WTC11 (cell line): ENCODE measurements at regions not wholly inside any gene's neighbourhood (a gene's known extent, or its start where the extent isn't known, plus 50 kb on each side); places are given as distances from the start of the nearest gene placed in this dataset.

ENCODE experiments used
- ATAC-seq: fragments of 200-7000 bp; cut with Tn5 transposase; 2 replicates; pipeline ENCODE4 v1.10.0; 2021; ENCODE audit warnings: mild to moderate bottlenecking, moderate library complexity
- CTCF ChIA-PET: fragments of 300-600 bp; sonication (Branson Sonifier 250); formaldehyde crosslinking; loops from one replicate; lab custom pipeline; 2021; ENCODE audit warnings: antibody characterized with exemption; lab: Charles Lee
- POLR2A ChIA-PET: fragments of 350-600 bp; sonication (Branson Sonifier 250); formaldehyde crosslinking; loops from one replicate; lab custom pipeline; 2021; ENCODE audit warnings: antibody characterized with exemption; lab: Charles Lee
- DNase-seq: peaks from one replicate; pipeline ENCODE4 v3.0.0; 2021; ENCODE audit warnings: low spot score
- H3K27ac Mint-ChIP-seq: 2 replicates; pipeline ENCODE4 v1.8.0; 2021; ENCODE audit warnings: mixed read lengths
- H3K27me3 Mint-ChIP-seq: 2 replicates; pipeline ENCODE4 v1.8.0; 2021; ENCODE audit warnings: low read depth, mild to moderate bottlenecking, moderate library complexity, mixed read lengths
- H3K36me3 Mint-ChIP-seq: 2 replicates; pipeline ENCODE4 v1.8.0; 2021; ENCODE audit warnings: mixed read lengths
- H3K4me1 Mint-ChIP-seq: 2 replicates; pipeline ENCODE4 v1.8.0; 2022; ENCODE audit warnings: mixed read lengths
- H3K4me3 Mint-ChIP-seq: 2 replicates; pipeline ENCODE4 v1.8.0; 2021; ENCODE audit warnings: mild to moderate bottlenecking, moderate library complexity, mixed read lengths
- H3K9me3 Mint-ChIP-seq: 2 replicates; pipeline ENCODE4 v1.8.0; 2021; ENCODE audit warnings: mixed read lengths
- ATF1 ChIP-seq: sonication (generic); formaldehyde crosslinking; IDR thresholded peaks from 2 replicates; pipeline ENCODE4 v1.8.1; 2023; ENCODE audit warnings: mild to moderate bottlenecking, moderate library complexity, missing genetic modification reagents
- EMX1 ChIP-seq: fragments of 250-450 bp; sonication (Bioruptor Pico); IDR thresholded peaks from 2 replicates; pipeline ENCODE4 v1.8.0; 2021; ENCODE audit warnings: mild to moderate bottlenecking
- ESRRA ChIP-seq: sonication (generic); formaldehyde crosslinking; IDR thresholded peaks from 2 replicates; pipeline ENCODE4 v1.8.1; 2022; ENCODE audit warnings: mild to moderate bottlenecking, missing genetic modification reagents, borderline replicate concordance
- FOXK1 ChIP-seq: sonication (generic); formaldehyde crosslinking; IDR thresholded peaks from 2 replicates; pipeline ENCODE4 v1.8.0; 2022; ENCODE audit warnings: mild to moderate bottlenecking, moderate library complexity, missing genetic modification reagents
- MAX ChIP-seq: sonication (generic); formaldehyde crosslinking; IDR thresholded peaks from 2 replicates; pipeline ENCODE4 v1.8.0; 2022; ENCODE audit warnings: mild to moderate bottlenecking, missing genetic modification reagents
- PRDM15 ChIP-seq: sonication (generic); formaldehyde crosslinking; IDR thresholded peaks from 2 replicates; pipeline ENCODE4 v1.8.0; 2022; ENCODE audit warnings: missing genetic modification reagents
- SOX15 ChIP-seq: fragments of 250-450 bp; sonication (Bioruptor Pico); IDR thresholded peaks from 2 replicates; pipeline ENCODE4 v1.9.0; 2021; ENCODE audit warnings: mild to moderate bottlenecking
- TCF7 ChIP-seq: sonication (generic); formaldehyde crosslinking; IDR thresholded peaks from 2 replicates; pipeline ENCODE4 v1.8.0; 2022; ENCODE audit warnings: mild to moderate bottlenecking, low read depth, missing genetic modification reagents, moderate library complexity
- TEAD1 ChIP-seq: sonication (generic); formaldehyde crosslinking; IDR thresholded peaks from 2 replicates; pipeline ENCODE4 v1.8.0; 2022; ENCODE audit warnings: mild to moderate bottlenecking, missing genetic modification reagents
- TP53 ChIP-seq: sonication (generic); formaldehyde crosslinking; IDR thresholded peaks from 2 replicates; pipeline ENCODE4 v1.8.1; 2023; ENCODE audit warnings: mild to moderate bottlenecking, missing genetic modification reagents
- ZNF671 ChIP-seq: fragments of 250-450 bp; sonication (Bioruptor Pico); IDR thresholded peaks from 2 replicates; pipeline ENCODE4 v1.8.0; 2021; ENCODE audit warnings: mild to moderate bottlenecking
- TF ChIP-seq, protein P1 (sequence below): fragments of 200-600 bp; IDR thresholded peaks from 2 replicates; pipeline ENCODE4 v1.8.0; 2022; ENCODE audit warnings: antibody characterized with exemption
- TF ChIP-seq, protein P2 (sequence below): sonication (generic); formaldehyde crosslinking; IDR thresholded peaks from 2 replicates; pipeline ENCODE4 v1.8.1; 2023; ENCODE audit warnings: mild to moderate bottlenecking, missing genetic modification reagents, moderate library complexity
- TF ChIP-seq, protein P3 (sequence below): sonication (generic); formaldehyde crosslinking; IDR thresholded peaks from 2 replicates; pipeline ENCODE4 v1.8.0; 2023; ENCODE audit warnings: missing genetic modification reagents, mild to moderate bottlenecking, borderline replicate concordance

- Mint-ChIP-seq H3K4me1 (no peaks in the 10 kb centered on the region), H3K4me3 (no peak overlapping the region), H3K27ac (no peak overlapping the region), H3K36me3 (no peaks in the 10 kb centered on the region), H3K9me3 (no peaks in the 10 kb centered on the region), H3K27me3 (no peaks in the 10 kb centered on the region)
- no peak for TF ChIP-seq ESRRA (CRISPR knock-in tag)
- TF ChIP-seq, protein P1, sequence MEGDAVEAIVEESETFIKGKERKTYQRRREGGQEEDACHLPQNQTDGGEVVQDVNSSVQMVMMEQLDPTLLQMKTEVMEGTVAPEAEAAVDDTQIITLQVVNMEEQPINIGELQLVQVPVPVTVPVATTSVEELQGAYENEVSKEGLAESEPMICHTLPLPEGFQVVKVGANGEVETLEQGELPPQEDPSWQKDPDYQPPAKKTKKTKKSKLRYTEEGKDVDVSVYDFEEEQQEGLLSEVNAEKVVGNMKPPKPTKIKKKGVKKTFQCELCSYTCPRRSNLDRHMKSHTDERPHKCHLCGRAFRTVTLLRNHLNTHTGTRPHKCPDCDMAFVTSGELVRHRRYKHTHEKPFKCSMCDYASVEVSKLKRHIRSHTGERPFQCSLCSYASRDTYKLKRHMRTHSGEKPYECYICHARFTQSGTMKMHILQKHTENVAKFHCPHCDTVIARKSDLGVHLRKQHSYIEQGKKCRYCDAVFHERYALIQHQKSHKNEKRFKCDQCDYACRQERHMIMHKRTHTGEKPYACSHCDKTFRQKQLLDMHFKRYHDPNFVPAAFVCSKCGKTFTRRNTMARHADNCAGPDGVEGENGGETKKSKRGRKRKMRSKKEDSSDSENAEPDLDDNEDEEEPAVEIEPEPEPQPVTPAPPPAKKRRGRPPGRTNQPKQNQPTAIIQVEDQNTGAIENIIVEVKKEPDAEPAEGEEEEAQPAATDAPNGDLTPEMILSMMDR = peak; percentile 50; the same call in 1 of the 2 replicates
- DNase-seq = peak; percentile 88
- ATAC-seq = peak; percentile 89
- CTCF ChIA-PET = interaction anchor here (0.5 to 4.7 kb wide), 41 partner anchors 9 to 1218 kb away, joined by 3 to 35 read pairs (median 4); no protein-coding TSS in a partner anchor
- POLR2A ChIA-PET = no interaction called here
Measured at GRCh38 chr2:71801969-71802368, 345.7 kb downstream of the CYP26B1 start.

GRCh38 chr2:71801556-71801955, 346.1 kb downstream of the CYP26B1 start:
- ChIA-PET CTCF (interaction anchor here (0.5 to 4.7 kb wide), 40 partner anchors 9 to 945 kb away, joined by 3 to 35 read pairs (median 4); no protein-coding TSS in a partner anchor), POLR2A (no interaction called here)
- H3K27me3 Mint-ChIP-seq = no peaks in the 10 kb centered on the region
- H3K4me3 Mint-ChIP-seq = no peak overlapping the region
- H3K27ac Mint-ChIP-seq = no peak overlapping the region
- ATAC-seq (no peak), DNase-seq (no peak)
- H3K9me3 Mint-ChIP-seq = no peaks in the 10 kb centered on the region
- no peak for TF ChIP-seq EMX1 (CRISPR knock-in tag)
- no peak for TF ChIP-seq MAX
- no peak for TF ChIP-seq TP53 (CRISPR knock-in tag)
- TF ChIP-seq PRDM15 (CRISPR knock-in tag) = no peak
- TF ChIP-seq ATF1 (CRISPR knock-in tag) = no peak
- TF ChIP-seq, protein P1 = no peak
- no peak for TF ChIP-seq FOXK1 (CRISPR knock-in tag)
- TF ChIP-seq SOX15 (CRISPR knock-in tag) = no peak
- TF ChIP-seq TCF7 (CRISPR knock-in tag) = no peak
- TF ChIP-seq, protein P2, sequence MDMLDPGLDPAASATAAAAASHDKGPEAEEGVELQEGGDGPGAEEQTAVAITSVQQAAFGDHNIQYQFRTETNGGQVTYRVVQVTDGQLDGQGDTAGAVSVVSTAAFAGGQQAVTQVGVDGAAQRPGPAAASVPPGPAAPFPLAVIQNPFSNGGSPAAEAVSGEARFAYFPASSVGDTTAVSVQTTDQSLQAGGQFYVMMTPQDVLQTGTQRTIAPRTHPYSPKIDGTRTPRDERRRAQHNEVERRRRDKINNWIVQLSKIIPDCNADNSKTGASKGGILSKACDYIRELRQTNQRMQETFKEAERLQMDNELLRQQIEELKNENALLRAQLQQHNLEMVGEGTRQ (CRISPR knock-in tag) = no peak
- no peak for TF ChIP-seq TEAD1 (CRISPR knock-in tag)
- no peak for TF ChIP-seq ZNF671
- TF ChIP-seq, protein P3, sequence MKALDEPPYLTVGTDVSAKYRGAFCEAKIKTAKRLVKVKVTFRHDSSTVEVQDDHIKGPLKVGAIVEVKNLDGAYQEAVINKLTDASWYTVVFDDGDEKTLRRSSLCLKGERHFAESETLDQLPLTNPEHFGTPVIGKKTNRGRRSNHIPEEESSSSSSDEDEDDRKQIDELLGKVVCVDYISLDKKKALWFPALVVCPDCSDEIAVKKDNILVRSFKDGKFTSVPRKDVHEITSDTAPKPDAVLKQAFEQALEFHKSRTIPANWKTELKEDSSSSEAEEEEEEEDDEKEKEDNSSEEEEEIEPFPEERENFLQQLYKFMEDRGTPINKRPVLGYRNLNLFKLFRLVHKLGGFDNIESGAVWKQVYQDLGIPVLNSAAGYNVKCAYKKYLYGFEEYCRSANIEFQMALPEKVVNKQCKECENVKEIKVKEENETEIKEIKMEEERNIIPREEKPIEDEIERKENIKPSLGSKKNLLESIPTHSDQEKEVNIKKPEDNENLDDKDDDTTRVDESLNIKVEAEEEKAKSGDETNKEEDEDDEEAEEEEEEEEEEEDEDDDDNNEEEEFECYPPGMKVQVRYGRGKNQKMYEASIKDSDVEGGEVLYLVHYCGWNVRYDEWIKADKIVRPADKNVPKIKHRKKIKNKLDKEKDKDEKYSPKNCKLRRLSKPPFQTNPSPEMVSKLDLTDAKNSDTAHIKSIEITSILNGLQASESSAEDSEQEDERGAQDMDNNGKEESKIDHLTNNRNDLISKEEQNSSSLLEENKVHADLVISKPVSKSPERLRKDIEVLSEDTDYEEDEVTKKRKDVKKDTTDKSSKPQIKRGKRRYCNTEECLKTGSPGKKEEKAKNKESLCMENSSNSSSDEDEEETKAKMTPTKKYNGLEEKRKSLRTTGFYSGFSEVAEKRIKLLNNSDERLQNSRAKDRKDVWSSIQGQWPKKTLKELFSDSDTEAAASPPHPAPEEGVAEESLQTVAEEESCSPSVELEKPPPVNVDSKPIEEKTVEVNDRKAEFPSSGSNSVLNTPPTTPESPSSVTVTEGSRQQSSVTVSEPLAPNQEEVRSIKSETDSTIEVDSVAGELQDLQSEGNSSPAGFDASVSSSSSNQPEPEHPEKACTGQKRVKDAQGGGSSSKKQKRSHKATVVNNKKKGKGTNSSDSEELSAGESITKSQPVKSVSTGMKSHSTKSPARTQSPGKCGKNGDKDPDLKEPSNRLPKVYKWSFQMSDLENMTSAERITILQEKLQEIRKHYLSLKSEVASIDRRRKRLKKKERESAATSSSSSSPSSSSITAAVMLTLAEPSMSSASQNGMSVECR (CRISPR knock-in tag) = no peak
- no peaks in the 10 kb centered on the region for H3K4me1 Mint-ChIP-seq
- H3K36me3 Mint-ChIP-seq = no peaks in the 10 kb centered on the region
